ENCODE measurements at regions not wholly inside any gene's neighbourhood (a gene's known extent, or its start where the extent isn't known, plus 50 kb on each side); places are given as distances from the start of the nearest gene placed in this dataset.

DNA sequence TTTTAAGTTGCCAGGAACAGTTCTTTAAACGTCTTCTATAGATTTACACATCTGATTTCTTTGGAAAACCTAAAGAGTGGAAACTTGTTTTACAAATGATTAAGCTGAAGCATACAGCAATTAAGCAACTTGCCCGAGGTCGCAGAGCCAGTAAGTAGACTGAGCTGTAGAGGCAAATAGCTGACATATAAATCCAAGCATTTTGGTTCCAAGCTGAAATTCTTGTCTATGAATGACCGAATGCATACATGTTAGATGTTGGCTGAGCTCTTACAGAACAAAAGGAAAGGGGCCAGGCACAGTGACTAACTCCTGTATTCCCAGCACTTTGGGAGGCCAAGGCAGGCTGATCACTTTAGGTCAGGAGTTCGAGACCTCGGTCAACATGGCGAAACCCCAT, 101.8 kb upstream of the SGK1 start:
- Histone ChIP-seq H2AFZ (ENCODE audit: low read depth, low read length) (no peak overlapping the region), H3K9ac (replicated peaks; ENCODE audit: extremely low read depth, insufficient read depth, low read length) (peak overlapping the region; percentile 72), H3K79me2 (ENCODE audit: control insufficient read depth, insufficient read depth, low read length) (no peaks in the 10 kb centered on the region), H3K9me3 (replicated peaks; ENCODE audit: control insufficient read depth, insufficient read depth, low read length) (no peaks in the 10 kb centered on the region), H4K20me1 (replicated peaks; ENCODE audit: control insufficient read depth, extremely low read depth, insufficient read depth, low read length) (no peaks in the 10 kb centered on the region), H3K9me1 (replicated peaks; ENCODE audit: control insufficient read depth, extremely low read depth, insufficient read depth, low read length) (no peaks in the 10 kb centered on the region), H3K4me3 (replicated peaks in 1 of 3; ENCODE audit: insufficient read depth in 1 of 3, low read depth in 1 of 3, low read length in 3 of 3) (no peak overlapping the region), H3K27ac (ENCODE audit: insufficient read depth, low read depth, low read length) (peak overlapping the region; percentile 90), H3K4me2 (ENCODE audit: insufficient read depth, low read length) (peak overlapping the region; percentile 36), H3K36me3 (ENCODE audit: control insufficient read depth in 2 of 2, extremely low read depth in 1 of 2, insufficient read depth in 2 of 2, low read length in 2 of 2) (no peaks in the 10 kb centered on the region), H3K27me3 (ENCODE audit: control insufficient read depth in 2 of 2, insufficient read depth in 2 of 2, low read length in 2 of 2) (no peaks in the 10 kb centered on the region), H3K4me1 (ENCODE audit: control insufficient read depth, extremely low read depth, insufficient read depth, low read length) (peaks cover 50% of the 10 kb centered on the region)
- POLR2A ChIA-PET = interaction anchor here (1.0 to 1.6 kb wide), 3 partner anchors 242 to 251 kb away, joined by 3 to 6 read pairs (median 4); no protein-coding TSS in a partner anchor
- CTCF ChIA-PET = interaction anchor here (1.4 to 2.0 kb wide), 2 partner anchors 124 to 221 kb away, joined by 5 read pairs; no protein-coding TSS in a partner anchor
- TF ChIP-seq MYC (IDR thresholded peaks at IDR 0.05; ENCODE audit: low read depth, low read length) = no peak
- no peak for TF ChIP-seq EZH2 (IDR thresholded peaks at IDR 0.05; ENCODE audit: borderline replicate concordance, low read depth, low read length, severe bottlenecking)
- TF ChIP-seq POLR2AphosphoS5 (IDR thresholded peaks at IDR 0.05; ENCODE audit: insufficient read depth, low read depth, low read length) = no peak
- TF ChIP-seq, protein P1, sequence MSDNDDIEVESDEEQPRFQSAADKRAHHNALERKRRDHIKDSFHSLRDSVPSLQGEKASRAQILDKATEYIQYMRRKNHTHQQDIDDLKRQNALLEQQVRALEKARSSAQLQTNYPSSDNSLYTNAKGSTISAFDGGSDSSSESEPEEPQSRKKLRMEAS (IDR thresholded peaks at IDR 0.05; ENCODE audit: insufficient read depth, insufficient read length) = no peak
- TF ChIP-seq POLR2A (IDR thresholded peaks at IDR 0.05; ENCODE audit: low read depth, low read length) = no peak
- TF ChIP-seq FOS (IDR thresholded peaks at IDR 0.05; ENCODE audit: borderline replicate concordance, insufficient read depth, low read length) = no peak
- BruUV-seq (replicated peaks) = no TSS peak
- dilution Hi-C loops (cut with MboI; ENCODE audit: extremely low pct_ligation_motif_present, low sequenced_read_pairs) = no loop called here
- no peak for FAIRE-seq
- DNase-seq (ENCODE audit: low read depth, low spot score) = no peak
- intact Hi-C loops (cut with micrococcal nuclease) = loop anchor here (2.0 to 5.0 kb wide), 2 partner anchors 245 to 463 kb away; no protein-coding TSS in a partner anchor

DNA sequence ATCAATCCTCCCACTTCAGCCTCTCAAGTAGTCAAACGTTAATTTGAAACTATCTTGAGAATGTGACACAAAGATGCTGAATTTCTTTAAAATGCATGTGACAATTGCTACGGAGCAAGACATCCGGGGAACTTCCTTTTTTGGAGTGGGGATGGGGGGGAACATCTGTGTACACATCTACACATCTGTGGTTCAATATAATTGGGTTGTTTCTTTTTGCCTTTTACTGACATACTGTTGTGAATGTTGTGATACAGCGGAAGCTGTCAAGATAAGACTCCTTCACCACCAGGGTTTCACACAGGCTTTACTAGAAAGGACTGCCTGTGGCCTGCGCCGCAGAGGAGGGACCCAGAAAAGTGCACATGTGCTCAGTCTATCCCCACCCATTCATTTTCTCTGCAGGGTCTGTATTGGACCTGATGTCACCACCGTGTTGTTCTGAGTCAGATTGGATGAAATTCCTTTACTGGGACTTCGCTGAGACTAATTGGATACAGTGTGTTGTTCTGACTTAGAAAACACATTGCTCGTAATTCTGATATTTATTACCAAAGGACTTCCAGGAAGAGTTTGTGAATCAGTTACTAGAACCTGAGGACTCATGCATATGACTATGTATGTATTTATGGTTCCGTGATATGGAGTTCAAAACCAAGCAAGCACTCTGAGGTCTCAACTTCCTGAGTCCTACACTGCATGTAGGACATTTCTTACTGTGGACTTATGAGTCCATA, 98.7 kb upstream of the SGK1 start:
- Histone ChIP-seq H3K36me3 (ENCODE audit: control insufficient read depth in 2 of 2, extremely low read depth in 1 of 2, insufficient read depth in 2 of 2, low read length in 2 of 2) (no peaks in the 10 kb centered on the region), H4K20me1 (replicated peaks; ENCODE audit: control insufficient read depth, extremely low read depth, insufficient read depth, low read length) (no peaks in the 10 kb centered on the region), H3K27me3 (ENCODE audit: control insufficient read depth in 2 of 2, insufficient read depth in 2 of 2, low read length in 2 of 2) (no peaks in the 10 kb centered on the region), H3K4me3 (replicated peaks in 1 of 3; ENCODE audit: insufficient read depth in 1 of 3, low read depth in 1 of 3, low read length in 3 of 3) (no peak overlapping the region), H3K4me1 (ENCODE audit: control insufficient read depth, extremely low read depth, insufficient read depth, low read length) (peaks cover 26% of the 10 kb centered on the region), H3K27ac (ENCODE audit: insufficient read depth, low read depth, low read length) (peak overlapping the region; percentile 30), H3K4me2 (ENCODE audit: insufficient read depth, low read length) (no peak overlapping the region), H2AFZ (ENCODE audit: low read depth, low read length) (peak overlapping the region; percentile 58), H3K9me1 (replicated peaks; ENCODE audit: control insufficient read depth, extremely low read depth, insufficient read depth, low read length) (no peaks in the 10 kb centered on the region), H3K79me2 (ENCODE audit: control insufficient read depth, insufficient read depth, low read length) (no peaks in the 10 kb centered on the region), H3K9me3 (replicated peaks; ENCODE audit: control insufficient read depth, insufficient read depth, low read length) (no peaks in the 10 kb centered on the region), H3K9ac (replicated peaks; ENCODE audit: extremely low read depth, insufficient read depth, low read length) (no peak overlapping the region)
- ChIA-PET POLR2A (no interaction called here), CTCF (interaction anchor here (1.4 kb wide), 1 partner anchor 9 kb away, joined by 3 read pairs; no protein-coding TSS in a partner anchor)
- no peak for TF ChIP-seq JUN (IDR thresholded peaks at IDR 0.05; ENCODE audit: borderline replicate concordance, insufficient read depth, insufficient read length, low read depth)
- no TSS peak for BruUV-seq (replicated peaks)
- DNase-seq (ENCODE audit: low read depth, low spot score) (no peak), FAIRE-seq (peak; percentile 12)
- dilution Hi-C loops (cut with MboI; ENCODE audit: extremely low pct_ligation_motif_present, low sequenced_read_pairs) (no loop called here), intact Hi-C loops (cut with micrococcal nuclease) (no loop called here)

Measured in endothelial cell of umbilical vein (primary cell).